ENCODE measurements at regions not wholly inside any gene's neighbourhood (a gene's known extent, or its start where the extent isn't known, plus 50 kb on each side); places are given as distances from the start of the nearest gene placed in this dataset.

DNA sequence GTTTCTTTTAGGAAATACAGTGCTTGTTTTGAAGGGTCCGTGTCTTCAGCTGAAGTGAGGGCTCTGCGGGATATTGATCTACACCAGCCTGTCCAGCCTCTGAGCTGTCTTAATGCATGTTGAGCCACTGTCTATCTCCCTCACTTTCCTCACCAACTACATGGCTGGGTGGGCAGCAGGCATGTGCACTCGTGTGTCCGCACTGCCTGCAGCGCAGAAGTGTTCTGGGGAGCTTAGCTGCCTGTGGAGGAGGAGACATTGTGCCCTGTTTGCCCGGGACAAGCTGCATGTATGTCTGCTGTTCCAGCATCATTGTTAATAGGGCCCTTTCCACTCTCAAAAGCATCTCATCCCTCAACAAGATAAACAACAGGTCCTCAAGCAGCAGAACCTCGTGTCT, 133.1 kb upstream of the EEPD1 start:
- TF ChIP-seq CTCF (IDR thresholded peaks at IDR 0.05; ENCODE audit: low read depth, low read length, poor library complexity, severe bottlenecking) (no peak), EZH2phosphoT487 (IDR thresholded peaks at IDR 0.05; ENCODE audit: borderline replicate concordance, low read length) (no peak)

Data from DOHH2 (cell line).